Stimulated activated CD8-positive, alpha-beta memory T cell treated with anti-CD3 and anti-CD28 coated beads, Interleukin-7, amount 100 ng/mL, for 48 hours (primary cell): ENCODE measurements at regions not wholly inside any gene's neighbourhood (a gene's known extent, or its start where the extent isn't known, plus 50 kb on each side); places are given as distances from the start of the nearest gene placed in this dataset.

Source experiments
- DNase-seq, 2 donors: peaks; one replicate each; pipeline ENCODE4 v3.0.0-alpha.2; 2020; ENCODE audit warnings: low read depth in 1 of 2; ENCODE audit errors: extremely low read depth in 1 of 2

- DNase-seq: no peak
Measured at GRCh38 chr2:205902041-205902899, 183.7 kb downstream of the INO80D start.

- no peak for DNase-seq
Measured at GRCh38 chr2:205901491-205901890, 184.5 kb downstream of the INO80D start.

GRCh38 chr2:205898744-205899143 lies 187.2 kb downstream of the INO80D start:
- no peak for DNase-seq

- DNase-seq: no peak
Measured at GRCh38 chr2:205895981-205896655, 189.9 kb downstream of the INO80D start.

DNA sequence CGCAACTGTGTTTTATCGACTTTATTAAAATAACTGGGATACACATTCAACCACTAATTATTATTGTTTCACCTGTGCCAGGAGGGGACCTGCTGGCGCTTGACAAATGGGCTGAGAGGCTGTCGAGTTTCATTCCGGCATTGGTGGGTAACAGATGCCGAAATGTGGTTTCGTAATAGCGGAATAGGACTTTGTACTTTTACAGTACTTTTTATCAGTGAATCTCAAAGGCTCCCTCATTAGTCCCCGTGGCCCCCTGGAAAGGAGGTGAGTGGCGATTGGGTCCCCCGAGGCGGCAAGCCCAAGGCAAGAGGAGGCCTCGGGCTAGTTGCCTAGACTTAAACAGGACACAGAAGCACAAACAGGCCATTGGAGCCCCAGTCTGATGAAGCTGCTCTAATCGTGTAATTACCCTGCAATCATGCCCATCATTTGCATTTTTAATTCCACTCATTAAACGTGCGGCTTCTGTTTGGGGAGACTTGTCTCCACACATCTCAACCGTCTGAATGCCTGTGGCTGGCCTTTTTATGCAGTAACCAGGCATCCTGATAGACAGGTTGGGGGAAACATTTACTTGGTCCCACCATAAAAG lies 193.2 kb downstream of the INO80D start:
- no peak for DNase-seq

DNA sequence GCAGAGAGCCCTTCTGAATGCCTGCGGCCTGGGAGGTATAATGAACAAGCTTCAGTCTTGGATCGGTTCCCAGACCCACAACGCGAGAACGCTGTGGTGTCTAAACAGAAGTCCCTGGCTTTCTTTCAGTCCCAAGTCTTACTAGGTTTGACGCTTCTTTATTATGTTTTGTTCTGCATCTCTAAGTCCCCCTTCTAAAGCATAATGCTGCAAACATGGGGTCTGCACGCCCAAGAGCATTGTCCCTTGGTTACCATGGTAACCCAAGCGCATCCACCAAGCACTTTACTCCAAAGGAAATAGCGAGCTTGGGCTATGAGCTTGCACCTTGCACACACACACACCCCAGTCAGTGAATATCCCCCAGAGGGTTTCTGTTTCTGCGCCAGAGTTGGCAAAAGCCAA lies 193.7 kb downstream of the INO80D start:
- no peak for DNase-seq

GRCh38 chr2:205889114-205889513 lies 196.9 kb downstream of the INO80D start:
- no peak for DNase-seq

GRCh38 chr2:205887637-205888036 lies 198.3 kb downstream of the INO80D start:
- no peak for DNase-seq

- DNase-seq: peak; percentile 34 to 39
Measured at GRCh38 chr2:205885492-205886099, 200.4 kb downstream of the INO80D start.

GRCh38 chr2:205883965-205884364 lies 201.7 kb downstream of the NRP2 start:
- DNase-seq: no peak

- DNase-seq: no peak
Measured at GRCh38 chr2:205882806-205883425, 200.6 kb downstream of the NRP2 start.

DNA sequence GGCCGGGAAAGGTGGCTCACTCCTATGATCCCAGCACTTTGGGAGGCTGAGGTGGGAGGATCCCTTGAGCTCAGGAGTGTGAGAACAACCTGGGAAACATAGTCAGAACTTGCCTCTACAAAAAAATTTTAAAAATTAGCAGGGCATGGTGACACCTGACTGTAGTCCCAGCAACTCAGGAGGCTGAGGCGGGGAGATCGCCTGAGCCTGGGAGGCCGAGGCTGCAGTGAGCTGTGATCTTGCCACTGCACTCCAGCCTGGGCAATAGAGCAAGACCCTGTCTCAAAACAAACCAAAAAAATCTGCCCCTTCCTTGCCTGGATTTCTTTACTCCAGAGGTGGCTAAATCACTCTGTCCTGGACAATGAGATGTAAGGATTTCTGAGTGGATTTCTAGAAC lies 197.7 kb downstream of the NRP2 start:
- no peak for DNase-seq

DNA sequence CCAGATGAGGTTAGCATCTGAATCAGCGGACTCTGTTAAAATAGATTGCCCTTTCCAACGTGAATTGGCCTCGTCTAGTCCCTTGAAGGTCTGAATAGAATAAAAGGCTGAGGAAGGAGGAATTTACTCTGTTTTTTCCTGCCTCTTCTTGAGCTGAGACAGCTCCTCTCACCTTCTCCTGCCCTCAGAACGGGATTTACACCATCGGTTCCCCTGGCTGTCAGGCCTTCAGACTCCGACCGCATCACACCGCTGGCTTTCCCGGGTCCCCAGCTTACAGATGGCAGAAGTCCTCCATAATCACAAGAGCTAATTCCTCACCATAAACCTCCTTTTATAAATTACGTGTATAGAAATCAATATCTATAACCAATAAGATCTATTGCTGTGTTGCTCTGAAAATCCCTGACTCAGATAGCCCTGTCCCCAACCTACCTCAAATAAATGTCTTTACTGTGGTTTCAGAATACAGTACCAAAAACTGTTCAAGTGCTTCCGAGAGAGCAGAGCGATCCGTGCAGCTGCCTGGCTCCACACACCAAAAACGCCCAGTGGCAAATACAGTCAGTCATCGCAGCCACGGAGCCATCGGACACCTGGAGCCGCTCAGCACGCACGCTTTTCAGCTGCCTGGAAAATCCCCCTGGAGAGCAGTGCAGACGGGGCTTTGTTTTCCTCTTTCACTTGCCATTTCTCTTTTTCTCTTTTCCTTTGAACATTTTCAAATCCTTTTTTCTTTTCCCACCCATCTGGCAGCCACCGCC lies 196.9 kb downstream of the NRP2 start:
- no peak for DNase-seq

- no peak for DNase-seq
Measured at GRCh38 chr2:205877496-205877895, 195.2 kb downstream of the NRP2 start.

DNA sequence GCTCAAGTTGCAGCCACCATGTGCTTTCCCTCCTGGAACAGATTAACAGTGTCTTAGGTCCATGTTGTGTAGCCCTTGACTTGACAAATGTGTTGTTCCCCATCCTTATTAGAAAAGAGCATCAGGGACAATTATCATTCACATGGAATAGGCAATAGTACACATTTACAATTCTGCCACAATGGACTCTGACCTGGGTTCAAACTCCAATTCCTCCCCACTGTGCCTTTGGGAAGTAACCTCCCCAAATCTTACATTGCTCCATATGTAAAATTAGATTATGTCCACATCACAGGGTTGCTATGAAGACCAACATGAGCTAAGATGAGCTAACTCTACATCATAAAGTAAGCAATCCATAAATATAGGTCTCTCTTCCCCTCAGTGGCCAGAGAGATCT lies 193.8 kb downstream of the NRP2 start:
- no peak for DNase-seq

DNA sequence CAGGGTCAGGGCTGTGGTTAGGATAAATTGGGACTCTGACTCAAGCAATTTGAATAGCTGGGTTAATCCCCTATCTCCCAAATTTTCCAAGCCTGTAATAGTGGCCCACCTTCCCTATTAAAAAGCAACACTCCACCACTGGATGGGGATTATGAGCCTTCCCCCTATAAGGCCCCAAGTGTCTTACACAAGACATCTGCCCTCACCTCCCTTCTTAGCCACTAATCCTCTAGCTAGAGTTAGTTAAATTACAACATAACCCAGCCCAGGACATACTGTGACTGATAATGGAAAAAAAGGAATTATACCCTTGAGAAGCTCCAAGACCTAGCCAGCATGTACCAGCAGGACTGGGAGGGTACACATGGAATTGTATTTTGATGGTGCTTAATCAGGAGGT lies 190.4 kb downstream of the NRP2 start:
- DNase-seq: no peak

DNA sequence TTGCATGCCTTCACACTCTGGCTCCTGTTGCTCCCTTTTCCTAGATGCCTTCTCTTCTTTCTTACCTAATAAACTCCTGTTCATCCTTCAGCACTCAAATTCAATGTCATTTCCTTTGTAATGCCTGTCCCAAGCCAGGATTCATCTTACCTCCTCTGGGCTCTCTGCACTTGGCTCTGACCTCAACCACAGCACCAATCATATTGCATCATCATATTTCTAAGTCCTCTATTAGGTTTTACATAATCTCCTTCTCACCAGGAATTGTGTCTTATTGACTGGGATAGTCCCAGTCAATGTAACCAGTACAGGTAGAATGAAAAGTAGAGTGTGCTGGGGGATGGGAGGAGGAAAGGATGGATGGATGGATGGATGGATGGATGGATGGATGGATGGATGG lies 187.1 kb downstream of the NRP2 start:
- no peak for DNase-seq

DNA sequence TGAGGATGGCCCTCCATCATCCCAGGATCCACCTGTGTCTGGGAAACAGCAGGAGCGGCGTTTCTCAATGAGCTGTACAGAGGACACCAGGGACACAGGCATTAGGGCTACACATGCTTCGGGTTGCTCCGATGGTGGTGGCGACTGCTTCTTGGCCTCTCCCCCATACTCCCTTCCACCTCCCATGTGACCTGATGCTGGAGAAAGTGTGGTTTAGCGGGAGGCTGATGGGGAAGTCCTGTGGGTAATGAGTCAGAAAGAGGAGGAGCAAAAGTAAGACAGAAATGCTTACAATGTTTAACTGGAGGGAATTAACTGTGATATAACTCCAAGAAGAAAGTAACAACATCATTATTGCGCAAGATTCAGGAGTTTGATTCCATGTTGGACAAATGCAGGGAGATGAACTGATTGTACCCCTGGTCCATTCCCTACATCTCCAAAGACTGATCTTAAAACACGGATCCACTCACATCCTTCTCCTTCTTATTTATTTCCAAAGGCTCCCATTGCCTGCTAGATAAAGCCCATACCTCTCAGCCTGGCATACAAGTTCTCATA lies 186.6 kb downstream of the NRP2 start:
- peak; percentile 1 to 42 for DNase-seq

GRCh38 chr2:205868053-205868452 lies 185.8 kb downstream of the NRP2 start:
- no peak for DNase-seq

DNA sequence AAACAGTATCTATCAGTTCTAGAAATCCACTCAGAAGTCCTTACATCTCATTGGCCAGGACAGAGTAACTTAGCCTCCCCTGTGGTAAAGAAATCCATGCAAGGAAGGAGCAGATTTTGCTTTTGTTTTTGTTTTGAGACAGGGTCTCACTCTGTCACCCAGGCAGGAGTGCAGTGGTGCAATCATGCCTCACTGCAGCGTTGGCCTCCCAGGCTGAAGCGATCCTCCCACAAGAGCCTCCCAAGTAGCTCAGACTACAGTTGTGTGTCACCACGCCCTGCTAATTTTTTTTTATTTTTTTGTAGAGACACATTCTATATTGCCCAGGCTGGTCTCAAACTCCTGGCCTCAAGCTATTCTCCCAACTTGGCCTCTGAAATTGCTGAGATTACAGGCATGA lies 185.1 kb downstream of the NRP2 start:
- no peak for DNase-seq
